Umbilical cord (tissue), 1 donor: ENCODE measurements at regions not wholly inside any gene's neighbourhood (a gene's known extent, or its start where the extent isn't known, plus 50 kb on each side); places are given as distances from the start of the nearest gene placed in this dataset.

Experiments used
- DNase-seq: peaks from one replicate; pipeline ENCODE4 v3.0.0-alpha.2; 2015; ENCODE audit warnings: low spot score

DNA sequence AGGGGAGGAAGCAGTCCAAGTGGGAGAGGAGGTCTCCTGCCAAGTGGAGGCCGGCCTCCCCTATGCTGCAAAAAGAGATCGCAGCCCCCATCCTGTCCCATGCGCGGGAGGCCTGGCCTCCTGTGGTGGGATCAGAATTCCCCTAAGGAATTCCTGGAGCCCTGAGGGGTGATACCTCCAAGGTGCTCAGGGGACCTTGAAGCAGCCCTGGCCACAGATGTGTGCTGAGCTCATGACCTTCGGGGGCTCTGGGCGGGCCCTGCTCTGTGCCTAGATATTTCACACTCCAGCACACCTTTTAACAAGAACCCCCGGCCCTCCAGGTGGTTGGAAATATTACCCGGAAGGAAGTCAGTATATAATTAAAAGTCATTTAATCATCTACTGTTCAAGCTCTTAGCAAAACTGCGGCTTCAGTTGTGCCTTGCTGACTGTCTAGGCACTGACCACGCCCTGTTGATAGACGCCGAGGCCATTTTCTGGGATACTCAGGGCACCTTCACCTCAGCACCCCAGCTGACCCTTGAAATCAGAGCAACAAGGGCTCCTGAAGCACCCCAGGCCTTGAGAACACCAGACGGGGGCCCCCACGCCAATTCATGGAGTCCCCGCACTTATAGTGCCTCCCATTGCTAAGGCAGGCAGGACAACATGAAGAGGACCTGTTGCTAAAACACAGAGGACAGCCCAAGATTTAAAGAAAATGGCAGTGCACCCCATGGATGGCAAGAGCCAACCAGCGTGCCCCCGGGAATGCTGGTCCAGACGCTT lies 119.1 kb downstream of the NDUFA10 start:
- DNase-seq = no peak

- no peak for DNase-seq
Measured at GRCh38 chr2:239905306-239905705, 119.8 kb downstream of the NDUFA10 start.

DNA sequence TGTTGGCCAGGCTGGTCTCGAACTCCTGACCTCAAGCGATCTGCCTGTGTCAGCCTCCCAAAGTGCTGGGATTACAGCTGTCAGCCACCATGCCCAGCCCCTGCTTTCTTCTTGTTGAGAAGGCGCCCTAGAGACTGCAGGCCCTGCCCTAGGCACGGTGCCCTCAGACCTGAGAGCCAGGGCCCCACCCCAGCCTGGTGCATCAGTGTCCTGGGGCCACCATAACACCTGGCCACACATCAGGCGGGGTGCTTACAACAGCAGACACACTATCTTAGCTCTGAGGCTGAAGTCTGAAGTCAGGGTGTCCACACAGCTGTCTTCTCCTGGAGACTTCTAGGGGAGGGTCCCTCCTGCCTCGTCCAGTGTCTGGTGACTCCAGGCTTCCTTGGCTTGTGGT lies 120.6 kb downstream of the NDUFA10 start:
- DNase-seq = no peak

DNA sequence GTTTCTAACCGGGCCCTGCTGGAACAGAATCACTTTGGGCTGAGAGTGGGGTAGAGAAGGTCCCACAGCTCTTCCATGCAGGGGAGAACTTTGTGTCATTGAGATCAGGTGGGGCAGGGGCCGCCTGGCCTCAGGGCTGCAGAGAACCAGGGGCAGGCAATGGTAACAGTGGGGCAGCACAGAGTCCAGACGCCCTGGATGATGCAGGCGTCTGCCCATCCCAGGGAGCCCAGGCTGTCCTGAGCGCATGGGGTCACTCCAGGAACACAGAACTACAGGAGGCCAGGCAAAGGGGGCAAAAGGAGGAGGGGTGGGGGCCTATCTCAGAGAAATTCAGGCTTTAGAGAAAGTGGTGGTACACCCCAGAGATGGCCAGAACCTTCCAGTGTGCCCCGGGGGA lies 121.3 kb downstream of the NDUFA10 start:
- no peak for DNase-seq

- DNase-seq = no peak
Measured at GRCh38 chr2:239903210-239903609, 121.9 kb downstream of the NDUFA10 start.

- no peak for DNase-seq
Measured at GRCh38 chr2:239902749-239903201, 122.4 kb downstream of the NDUFA10 start.

- no peak for DNase-seq
Measured at GRCh38 chr2:239898292-239898925, 126.7 kb downstream of the NDUFA10 start.

- DNase-seq = no peak
Measured at GRCh38 chr2:239897596-239898235, 127.4 kb downstream of the NDUFA10 start.

GRCh38 chr2:239896075-239896474 lies 129.1 kb downstream of the NDUFA10 start:
- no peak for DNase-seq

DNA sequence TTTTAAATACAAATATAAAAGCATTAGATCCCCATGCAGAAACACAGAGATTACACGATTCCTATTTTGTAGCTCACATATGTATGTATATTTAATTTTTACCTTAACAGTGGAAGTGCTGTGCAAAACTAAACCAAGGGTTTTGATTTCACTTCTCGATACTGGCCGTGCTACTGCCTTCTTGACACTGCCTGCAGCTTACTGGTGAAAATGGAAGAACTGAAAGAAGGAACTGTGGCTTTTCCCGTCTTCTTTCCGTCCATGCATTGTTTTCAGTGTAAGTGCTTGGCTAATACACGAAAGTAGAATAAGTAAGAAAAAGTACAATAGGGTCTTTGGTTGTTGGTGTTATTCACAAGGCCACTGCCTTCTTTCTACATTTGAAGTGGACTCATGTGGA lies 129.5 kb downstream of the NDUFA10 start:
- no peak for DNase-seq

GRCh38 chr2:239895116-239895515 lies 130.0 kb downstream of the NDUFA10 start:
- DNase-seq = no peak

DNA sequence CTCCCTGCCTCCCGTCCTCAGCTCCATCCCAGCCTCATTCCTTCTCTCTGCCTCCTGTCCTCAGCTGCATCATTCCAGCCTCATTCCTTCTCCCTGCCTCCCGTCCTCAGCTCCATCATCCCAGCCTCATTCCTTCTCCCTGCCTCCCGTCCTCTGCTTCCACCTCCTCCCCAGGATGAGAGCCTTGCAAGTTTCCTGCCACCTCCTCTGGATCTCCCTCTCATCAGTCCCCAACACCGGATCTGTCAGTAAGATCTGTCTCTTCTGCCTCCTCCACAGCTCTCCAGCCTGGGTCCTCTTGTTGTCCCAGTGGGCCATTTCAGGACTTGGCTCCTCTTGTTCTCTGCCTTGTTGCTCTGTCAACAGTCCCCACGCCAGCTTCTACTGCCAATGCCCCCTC lies 130.9 kb downstream of the NDUFA10 start:
- DNase-seq = no peak

- DNase-seq = no peak
Measured at GRCh38 chr2:239893236-239893515, 132.0 kb downstream of the NDUFA10 start.

DNA sequence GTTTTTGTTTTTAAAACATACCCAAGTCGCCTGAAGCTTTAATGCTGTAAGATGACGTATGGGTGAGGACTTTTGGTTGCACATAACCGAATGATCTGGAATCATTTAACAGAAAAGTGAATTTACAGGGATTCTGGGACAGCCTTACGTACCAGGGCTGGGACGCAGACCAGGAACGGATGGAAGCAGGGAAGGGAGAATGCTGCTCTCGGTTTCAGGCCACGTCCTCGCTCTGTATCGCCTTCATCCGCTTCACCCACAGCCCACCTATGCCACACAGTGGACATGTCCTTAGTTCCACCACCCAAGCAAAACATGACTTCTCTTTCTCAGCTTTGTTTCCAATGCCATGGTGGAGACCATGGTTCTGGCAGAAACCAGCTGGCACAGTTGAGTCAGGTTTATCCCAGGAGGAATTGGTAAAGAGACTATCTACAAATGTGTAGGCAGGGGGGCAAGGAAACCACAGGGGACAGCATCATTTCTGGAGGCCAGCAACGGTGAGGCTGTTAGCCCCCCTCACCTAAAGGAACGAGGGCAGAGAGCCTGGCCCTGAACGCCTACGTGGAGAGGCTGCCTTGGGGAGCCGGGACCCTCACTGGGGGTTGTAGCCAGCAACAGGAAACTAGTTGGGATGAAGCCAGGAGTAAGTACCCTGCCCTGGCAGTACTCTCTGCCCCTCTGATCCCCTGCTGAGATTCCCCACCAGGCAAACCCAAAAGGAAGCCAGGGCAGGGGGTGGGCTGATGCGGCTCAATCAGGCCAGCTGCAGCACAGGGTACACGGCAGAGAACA lies 132.5 kb downstream of the NDUFA10 start:
- DNase-seq = no peak

GRCh38 chr2:239891698-239892097 lies 133.4 kb downstream of the NDUFA10 start:
- no peak for DNase-seq

- no peak for DNase-seq
Measured at GRCh38 chr2:239890206-239890746, 134.9 kb downstream of the NDUFA10 start.

GRCh38 chr2:239889641-239890121 lies 135.5 kb downstream of the NDUFA10 start:
- no peak for DNase-seq

DNA sequence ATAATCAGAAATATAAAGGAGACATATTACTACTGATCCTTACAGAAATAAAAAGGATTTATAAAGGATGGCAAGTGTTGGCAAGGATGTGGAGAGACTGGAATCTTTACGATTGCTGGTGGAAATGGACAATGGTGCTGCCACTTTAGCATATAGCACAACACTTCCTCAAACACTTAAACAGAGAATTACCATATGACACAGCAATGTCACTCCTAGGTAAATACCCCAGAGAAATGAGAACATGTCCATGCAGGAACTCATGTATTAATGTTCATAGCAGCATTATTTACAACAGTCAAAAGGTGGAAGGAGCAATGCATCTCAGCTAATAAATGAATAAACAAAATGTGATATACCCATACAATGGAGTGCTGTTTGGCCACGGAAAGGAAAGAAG lies 137.5 kb downstream of the NDUFA10 start:
- DNase-seq = no peak

GRCh38 chr2:239886781-239887180 lies 138.4 kb downstream of the NDUFA10 start:
- no peak for DNase-seq

- DNase-seq = no peak
Measured at GRCh38 chr2:239884875-239885274, 140.3 kb downstream of the NDUFA10 start.

GRCh38 chr2:239884051-239884405 lies 141.1 kb downstream of the NDUFA10 start:
- DNase-seq = no peak
